HEK293T (cell line): ENCODE measurements at regions not wholly inside any gene's neighbourhood (a gene's known extent, or its start where the extent isn't known, plus 50 kb on each side); places are given as distances from the start of the nearest gene placed in this dataset.

Source experiments
- ARNT ChIP-seq: fragments of 450-650 bp; IDR thresholded peaks from 2 replicates; pipeline ENCODE4 v1.6.1; 2017; ENCODE audit warnings: mild to moderate bottlenecking
- SP1 ChIP-seq: fragments of 450-650 bp; IDR thresholded peaks from 2 replicates; pipeline ENCODE4 v1.6.1; 2017
- TARDBP ChIP-seq: fragments of 450-650 bp; IDR thresholded peaks from 2 replicates; pipeline ENCODE4 v1.6.1; 2016

GRCh38 chr1:168843401-168843800, 114.4 kb upstream of the DPT start:
- TF ChIP-seq SP1 (no peak), TARDBP (no peak), ARNT (no peak)
